SK-N-SH treated with all-trans-retinoic acid at 6 μM for 48 hours (cell line): ENCODE measurements at regions not wholly inside any gene's neighbourhood (a gene's known extent, or its start where the extent isn't known, plus 50 kb on each side); places are given as distances from the start of the nearest gene placed in this dataset.

Experiments
- ARNTL ChIP-seq: fragments of 450-650 bp; formaldehyde crosslinking; IDR thresholded peaks from 2 replicates; pipeline ENCODE4 v1.5.0; 2020; ENCODE audit warnings: low read depth, mild to moderate bottlenecking, moderate library complexity, borderline replicate concordance
- BACH2 ChIP-seq: fragments of 250-450 bp; sonication (Bioruptor Pico); IDR thresholded peaks from 2 replicates; pipeline ENCODE4 v1.9.0; 2021; ENCODE audit warnings: mild to moderate bottlenecking, borderline replicate concordance
- CSDC2 ChIP-seq: fragments of 250-450 bp; sonication (Bioruptor Pico); IDR thresholded peaks from 2 replicates; pipeline ENCODE4 v1.5.0; 2020; ENCODE audit warnings: mild to moderate bottlenecking, moderate library complexity
- GLIS3 ChIP-seq: fragments of 250-450 bp; sonication (Bioruptor Pico); IDR thresholded peaks from 2 replicates; pipeline ENCODE4 v1.5.0; 2020; ENCODE audit warnings: mild to moderate bottlenecking, moderate library complexity
- PATZ1 ChIP-seq: fragments of 250-450 bp; sonication (Bioruptor Pico); IDR thresholded peaks from 2 replicates; pipeline ENCODE4 v1.8.0; 2020; ENCODE audit warnings: mild to moderate bottlenecking, moderate library complexity, borderline replicate concordance
- POU6F1 ChIP-seq: fragments of 250-450 bp; sonication (Bioruptor Pico); IDR thresholded peaks from 2 replicates; pipeline ENCODE4 v1.8.0; 2021; ENCODE audit warnings: low read depth, mild to moderate bottlenecking, moderate library complexity, borderline replicate concordance
- PPARA ChIP-seq: fragments of 250-450 bp; sonication (Bioruptor Pico); IDR thresholded peaks from 2 replicates; pipeline ENCODE4 v1.5.0; 2020; ENCODE audit warnings: mild to moderate bottlenecking, borderline replicate concordance
- TOX ChIP-seq: fragments of 250-450 bp; sonication (Bioruptor Pico); IDR thresholded peaks from 2 replicates; pipeline ENCODE4 v1.8.0; 2021; ENCODE audit warnings: mild to moderate bottlenecking, moderate library complexity, borderline replicate concordance
- ZFP3 ChIP-seq: fragments of 250-450 bp; sonication (Bioruptor Pico); IDR thresholded peaks from 2 replicates; pipeline ENCODE4 v1.5.0; 2020; ENCODE audit warnings: mild to moderate bottlenecking, moderate library complexity
- ZFP30 ChIP-seq: fragments of 450-650 bp; formaldehyde crosslinking; IDR thresholded peaks from 2 replicates; pipeline ENCODE4 v1.5.0; 2022; ENCODE audit warnings: mild to moderate bottlenecking, moderate library complexity
- ZNF70 ChIP-seq: fragments of 450-650 bp; formaldehyde crosslinking; IDR thresholded peaks from 2 replicates; pipeline ENCODE4 v1.5.0; 2020; ENCODE audit warnings: mild to moderate bottlenecking, moderate library complexity
- TF ChIP-seq, protein P1 (sequence below): fragments of 250-450 bp; sonication (Bioruptor Pico); IDR thresholded peaks from 2 replicates; pipeline ENCODE4 v1.5.1; 2020; ENCODE audit warnings: low read depth, mild to moderate bottlenecking, moderate library complexity

DNA sequence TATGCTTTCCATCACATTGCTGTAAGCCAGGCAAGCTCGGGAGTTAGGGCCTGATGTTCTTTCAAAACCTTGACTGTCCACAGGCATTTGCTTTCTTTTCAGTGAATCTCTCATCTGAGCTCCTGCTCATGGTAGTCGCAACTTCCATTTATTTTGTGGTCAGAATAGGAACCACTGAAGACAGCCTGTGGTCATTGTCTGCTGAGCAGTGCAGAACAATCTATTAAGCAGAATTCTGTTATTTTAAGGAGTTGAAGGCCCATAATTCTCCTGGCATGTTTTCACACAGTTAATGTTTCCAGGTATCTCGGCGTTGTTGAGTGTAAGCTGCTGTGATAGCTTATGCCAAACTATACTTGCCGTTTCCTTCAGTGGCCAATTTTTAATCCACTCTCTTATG is 491.1 kb upstream of the AKR1E2 start:
- TF ChIP-seq BACH2 (CRISPR knock-in tag) (no peak), POU6F1 (CRISPR knock-in tag) (no peak), PATZ1 (CRISPR knock-in tag) (no peak), ARNTL (CRISPR knock-in tag) (no peak), GLIS3 (no peak), TOX (CRISPR knock-in tag) (no peak), PPARA (CRISPR knock-in tag) (no peak), ZFP3 (CRISPR knock-in tag) (no peak), ZFP30 (CRISPR knock-in tag) (no peak), ZNF70 (CRISPR knock-in tag) (no peak), CSDC2 (CRISPR knock-in tag) (no peak)
- TF ChIP-seq, protein P1, sequence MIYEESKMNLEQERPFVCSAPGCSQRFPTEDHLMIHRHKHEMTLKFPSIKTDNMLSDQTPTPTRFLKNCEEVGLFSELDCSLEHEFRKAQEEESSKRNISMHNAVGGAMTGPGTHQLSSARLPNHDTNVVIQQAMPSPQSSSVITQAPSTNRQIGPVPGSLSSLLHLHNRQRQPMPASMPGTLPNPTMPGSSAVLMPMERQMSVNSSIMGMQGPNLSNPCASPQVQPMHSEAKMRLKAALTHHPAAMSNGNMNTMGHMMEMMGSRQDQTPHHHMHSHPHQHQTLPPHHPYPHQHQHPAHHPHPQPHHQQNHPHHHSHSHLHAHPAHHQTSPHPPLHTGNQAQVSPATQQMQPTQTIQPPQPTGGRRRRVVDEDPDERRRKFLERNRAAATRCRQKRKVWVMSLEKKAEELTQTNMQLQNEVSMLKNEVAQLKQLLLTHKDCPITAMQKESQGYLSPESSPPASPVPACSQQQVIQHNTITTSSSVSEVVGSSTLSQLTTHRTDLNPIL: no peak
